ENCODE measurements at regions not wholly inside any gene's neighbourhood (a gene's known extent, or its start where the extent isn't known, plus 50 kb on each side); places are given as distances from the start of the nearest gene placed in this dataset.
"Not testable (repeated sequence)": the region's sequence is repeated elsewhere in the genome, so short reads cannot be mapped to it uniquely, and the experiment has no call there.

GRCh38 chr1:57546549-57547330 lies 122.9 kb upstream of the DAB1 start:
- DNase-seq (ENCODE audit: low spot score), result no peak
- TF ChIP-seq CTCF (IDR thresholded peaks at IDR 0.05; ENCODE audit: extremely low read depth, missing control alignments), result no peak

- no peak for TF ChIP-seq CTCF (IDR thresholded peaks at IDR 0.05; ENCODE audit: extremely low read depth, missing control alignments)
- DNase-seq (ENCODE audit: low spot score), result no peak
Measured at GRCh38 chr1:57544345-57544744, 120.5 kb upstream of the DAB1 start.

- no peak for DNase-seq (ENCODE audit: low spot score)
- TF ChIP-seq CTCF (IDR thresholded peaks at IDR 0.05; ENCODE audit: extremely low read depth, missing control alignments), result no peak
Measured at GRCh38 chr1:57536749-57537423, 113.0 kb upstream of the DAB1 start.

- DNase-seq (ENCODE audit: low spot score), result no peak
- TF ChIP-seq CTCF (IDR thresholded peaks at IDR 0.05; ENCODE audit: extremely low read depth, missing control alignments), result no peak
Measured at GRCh38 chr1:57532299-57532698, 108.4 kb upstream of the DAB1 start.

- not testable (repeated sequence) for DNase-seq (ENCODE audit: low spot score)
Measured at GRCh38 chr1:57530911-57531260, 107.0 kb upstream of the DAB1 start.

DNA sequence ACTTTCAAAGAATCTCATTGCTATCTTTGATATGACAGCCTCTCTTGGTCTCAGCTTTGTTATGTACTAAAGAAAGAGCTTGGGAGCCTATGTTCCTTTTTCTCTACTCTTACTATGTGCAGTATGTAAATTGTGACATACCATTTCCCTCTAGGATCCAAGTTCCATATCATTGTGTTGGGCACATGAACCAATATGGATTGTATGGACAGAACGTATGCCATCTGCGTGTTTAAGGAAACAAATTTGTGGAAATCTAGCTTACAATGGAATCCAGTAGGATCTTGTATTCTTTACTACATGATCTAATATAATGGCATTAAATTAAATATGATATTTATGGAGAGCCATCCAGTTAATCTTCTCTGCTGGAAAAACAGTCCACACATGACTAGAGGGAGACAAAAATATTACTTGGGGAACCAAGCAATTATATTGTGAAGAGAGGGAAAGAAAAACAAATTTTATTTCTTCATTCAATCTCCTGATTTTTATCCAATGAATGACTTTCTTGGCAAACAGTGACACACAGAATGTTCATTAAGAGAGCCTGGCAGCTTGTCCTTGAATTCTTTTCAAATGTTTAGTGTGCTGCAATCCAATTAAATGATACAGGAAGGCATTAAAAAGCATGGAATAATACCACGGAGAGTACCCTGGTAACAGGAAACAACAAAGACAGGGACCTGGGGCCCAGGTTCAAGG lies 106.5 kb upstream of the DAB1 start:
- no peak for TF ChIP-seq CTCF (IDR thresholded peaks at IDR 0.05; ENCODE audit: extremely low read depth, missing control alignments)
- DNase-seq (ENCODE audit: low spot score), result no peak

DNA sequence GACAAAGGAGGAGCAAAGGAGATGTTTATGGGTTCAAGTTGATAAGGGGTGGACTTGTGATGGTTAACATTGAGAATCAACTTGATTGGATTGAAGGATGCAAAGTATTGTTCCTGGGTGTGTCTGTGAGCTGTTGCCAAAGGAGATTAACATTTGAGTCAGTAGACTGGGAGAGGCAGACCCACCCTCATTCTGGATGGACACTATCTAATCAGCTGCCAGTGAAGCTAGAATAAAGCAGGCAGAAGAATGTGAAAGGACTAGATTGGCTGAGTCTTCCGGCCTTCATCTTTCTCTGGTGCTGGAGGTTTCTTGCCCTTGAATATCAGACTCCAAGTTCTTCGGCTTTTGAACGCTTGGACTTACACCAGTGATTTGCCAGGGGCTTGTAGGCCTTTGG lies 98.7 kb upstream of the DAB1 start:
- TF ChIP-seq CTCF (IDR thresholded peaks at IDR 0.05; ENCODE audit: extremely low read depth, missing control alignments), result no peak
- DNase-seq (ENCODE audit: low spot score), result no peak
